22Rv1 (cell line): ENCODE measurements at regions not wholly inside any gene's neighbourhood (a gene's known extent, or its start where the extent isn't known, plus 50 kb on each side); places are given as distances from the start of the nearest gene placed in this dataset.

Source experiments
- H3K27ac ChIP-seq: fragments of 450-650 bp; 2 replicates; pipeline ENCODE4 v1.5.1; 2017
- CTCF ChIP-seq: fragments of 450-650 bp; IDR thresholded peaks from 2 replicates; pipeline ENCODE4 v1.5.1; 2017; ENCODE audit warnings: mild to moderate bottlenecking
- ZFX ChIP-seq: fragments of 450-650 bp; IDR thresholded peaks from 2 replicates; pipeline ENCODE4 v1.6.1; 2017; ENCODE audit warnings: antibody characterized with exemption, borderline replicate concordance

DNA sequence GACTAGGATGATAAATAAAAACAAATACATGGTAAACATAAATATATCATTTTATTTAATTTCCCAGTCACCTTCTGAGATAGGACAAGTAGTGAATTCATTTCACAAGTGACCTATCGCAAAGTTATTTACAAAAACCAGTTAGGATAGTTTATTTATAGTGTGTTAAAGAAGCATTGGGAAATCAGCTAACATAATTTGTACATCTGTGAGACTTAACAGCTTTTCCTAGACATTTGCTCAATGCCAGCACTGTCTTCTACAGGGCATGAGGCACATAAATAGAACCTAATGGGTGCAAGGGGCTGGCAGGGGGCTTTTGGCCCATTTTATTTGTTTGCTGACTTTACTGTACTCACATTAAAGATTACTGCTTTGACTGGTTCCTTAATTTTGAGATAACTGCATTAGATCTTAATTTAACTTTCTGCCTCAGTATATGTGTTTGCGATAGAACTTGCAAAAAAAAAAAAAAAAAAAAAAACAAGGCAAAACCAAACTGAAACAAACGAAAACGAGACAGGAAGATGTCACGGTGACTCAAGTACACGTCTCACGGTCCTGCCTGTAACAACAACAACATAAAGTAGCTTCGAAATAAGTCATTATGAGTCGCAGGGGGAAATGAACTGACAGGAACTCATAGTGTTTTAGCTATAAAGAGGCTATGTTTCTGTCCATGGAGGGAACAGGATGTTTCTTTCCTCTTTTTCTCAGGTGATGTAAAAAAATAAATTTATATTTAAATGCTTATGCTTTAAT lies 133.7 kb upstream of the GMDS start:
- TF ChIP-seq CTCF = no peak
- TF ChIP-seq ZFX = no peak

GRCh38 chr6:2378046-2378657 lies 132.7 kb upstream of the GMDS start:
- H3K27ac ChIP-seq = no peak overlapping the region
- TF ChIP-seq CTCF (no peak), ZFX (no peak)

More for the DNA sequence above, 133.7 kb upstream of the GMDS start:
- H3K27ac ChIP-seq = no peak overlapping the region

DNA sequence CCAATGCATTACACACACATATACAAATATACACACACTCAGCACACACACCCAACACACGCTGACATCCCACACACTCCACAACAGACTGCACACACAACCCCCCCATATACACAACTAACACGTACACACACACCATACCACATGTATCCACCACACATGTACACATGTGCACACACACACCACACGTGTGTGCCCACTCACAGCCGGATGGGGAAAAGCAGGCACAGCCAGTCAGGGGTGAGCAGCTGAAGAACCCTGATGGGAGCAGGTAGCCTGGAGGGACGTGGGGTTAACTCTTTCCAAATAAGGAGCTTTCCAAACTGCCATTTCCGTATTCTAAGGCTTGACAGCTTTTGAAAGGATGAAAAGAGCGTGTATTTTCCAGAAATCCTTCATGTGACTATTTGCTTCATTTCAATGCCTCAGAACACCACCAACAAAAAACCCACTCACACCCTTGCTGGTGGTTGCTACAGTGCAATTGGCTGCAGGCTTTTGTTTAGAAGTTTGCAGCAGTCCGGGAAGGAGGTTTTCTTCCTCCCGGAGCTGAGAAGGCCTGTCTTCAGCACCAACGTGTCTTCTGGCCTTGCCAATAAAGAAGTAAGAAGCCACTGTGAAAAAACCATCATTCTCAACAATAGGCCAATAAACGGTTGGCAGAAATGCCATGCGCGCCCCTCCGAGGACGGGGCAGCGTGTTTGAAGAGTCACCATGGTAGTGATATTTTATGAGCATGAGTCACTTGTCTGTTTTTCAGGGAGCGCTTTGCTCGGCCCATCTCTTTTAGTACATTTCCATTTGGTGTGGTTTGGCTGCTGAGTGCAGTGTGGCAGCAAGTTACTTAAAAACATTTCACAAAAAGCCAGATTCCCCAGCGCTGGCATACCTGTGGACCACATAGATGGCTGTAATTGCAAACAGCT lies 131.3 kb upstream of the GMDS start:
- TF ChIP-seq CTCF = no peak
- TF ChIP-seq ZFX = no peak
- H3K27ac ChIP-seq = no peak overlapping the region

DNA sequence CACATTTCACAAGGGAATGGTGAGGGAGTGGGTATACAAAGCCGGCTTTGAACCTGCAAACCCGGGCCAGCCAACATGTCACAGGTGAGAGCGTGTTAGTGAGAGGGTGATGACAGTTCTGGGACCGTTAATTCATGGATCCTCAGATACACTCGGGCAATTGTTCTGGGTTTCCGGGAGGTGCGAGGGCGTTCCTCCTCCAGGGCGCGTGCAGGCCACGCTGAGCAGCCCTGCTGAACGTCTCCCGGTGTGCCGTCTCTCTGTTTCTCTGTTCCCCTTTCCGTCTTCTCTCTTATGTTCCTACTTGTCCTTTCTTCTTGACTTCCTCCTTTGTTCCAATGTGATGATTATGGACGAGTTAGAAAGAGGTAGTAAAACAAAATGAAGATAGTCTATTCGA lies 130.0 kb upstream of the GMDS start:
- TF ChIP-seq ZFX (no peak), CTCF (no peak)
- H3K27ac ChIP-seq = no peak overlapping the region

DNA sequence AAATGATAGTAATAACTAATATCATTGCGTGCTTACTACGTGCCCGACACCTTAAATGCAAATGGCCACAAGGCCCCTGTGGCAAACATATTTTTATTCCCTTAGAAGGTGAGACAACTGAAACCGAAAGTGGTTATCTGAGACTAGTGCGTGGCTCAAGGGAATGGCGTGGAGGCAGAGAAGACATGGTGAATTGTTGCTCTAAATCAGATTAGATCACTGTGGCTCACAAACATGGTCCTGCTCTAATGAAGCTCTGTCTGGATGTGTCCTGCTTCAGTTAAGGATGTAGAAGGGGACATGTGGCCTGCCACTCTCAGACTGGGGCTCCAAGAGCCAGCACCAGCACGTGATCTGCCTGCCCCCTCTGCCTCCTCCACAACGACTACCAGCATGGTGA lies 124.2 kb upstream of the GMDS start:
- TF ChIP-seq CTCF (no peak), ZFX (no peak)
- no peak overlapping the region for H3K27ac ChIP-seq

DNA sequence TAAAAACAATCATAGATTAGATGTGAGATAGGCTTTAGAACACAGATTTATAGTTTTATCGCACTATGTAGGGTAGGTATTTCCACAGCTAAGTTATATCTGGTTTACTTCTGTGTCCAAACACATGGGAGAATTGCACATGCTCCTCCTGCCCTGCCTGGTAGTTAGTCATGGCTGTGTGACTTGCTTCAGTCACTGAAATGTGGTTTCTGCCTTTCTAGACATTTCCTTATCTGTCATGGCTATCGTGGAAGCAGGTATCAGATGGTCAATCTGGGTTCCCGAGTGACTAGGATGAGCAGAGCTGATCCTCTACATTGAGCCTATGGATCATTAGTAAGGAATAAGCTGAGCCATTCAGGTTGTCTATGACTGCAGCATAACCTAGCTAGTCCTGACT lies 117.8 kb upstream of the GMDS start:
- H3K27ac ChIP-seq = no peak overlapping the region
- TF ChIP-seq CTCF (no peak), ZFX (no peak)
